ENCODE measurements at regions not wholly inside any gene's neighbourhood (a gene's known extent, or its start where the extent isn't known, plus 50 kb on each side); places are given as distances from the start of the nearest gene placed in this dataset.

GRCh38 chr6:14339172-14339571 lies 221.6 kb downstream of the CD83 start:
- TF ChIP-seq EP300 (IDR thresholded peaks at IDR 0.05) (no peak), POLR2A (IDR thresholded peaks at IDR 0.05) (no peak), CTCF (IDR thresholded peaks at IDR 0.05) (no peak), POLR2AphosphoS5 (IDR thresholded peaks at IDR 0.05) (no peak)

All from sigmoid colon (tissue), 4 donors.